HG03175 (cell line): ENCODE measurements at regions not wholly inside any gene's neighbourhood (a gene's known extent, or its start where the extent isn't known, plus 50 kb on each side); places are given as distances from the start of the nearest gene placed in this dataset.
A peak's percentile ranks its signal among the peaks of the same experiment; 100 is the strongest.

Experiments
- ATAC-seq: cut with Tn5 transposase; IDR thresholded peaks from one replicate; pipeline ENCODE4 v1.9.1; 2021; ENCODE audit warnings: mild to moderate bottlenecking, moderate library complexity; ENCODE audit not compliant: unreplicated experiment

DNA sequence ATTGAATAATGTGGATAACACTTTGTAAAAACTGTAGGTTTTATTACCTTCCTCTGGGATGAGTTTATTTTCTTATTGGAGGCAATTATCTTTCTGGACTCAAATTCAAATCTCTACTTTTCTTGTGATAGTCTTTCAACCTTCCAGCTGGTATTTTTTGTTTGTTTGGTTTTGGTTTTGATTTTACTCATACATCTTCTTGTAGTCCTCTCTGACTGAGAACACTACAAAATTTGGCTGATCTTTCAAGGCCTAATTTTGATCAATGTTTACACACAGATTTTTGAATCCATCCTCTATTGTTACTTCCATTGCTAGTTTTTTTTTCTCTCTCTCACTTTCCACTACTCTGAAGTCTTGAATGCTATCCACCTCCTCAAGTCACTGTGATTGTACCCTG, 303.8 kb upstream of the NECTIN3 start:
- no peak for ATAC-seq

DNA sequence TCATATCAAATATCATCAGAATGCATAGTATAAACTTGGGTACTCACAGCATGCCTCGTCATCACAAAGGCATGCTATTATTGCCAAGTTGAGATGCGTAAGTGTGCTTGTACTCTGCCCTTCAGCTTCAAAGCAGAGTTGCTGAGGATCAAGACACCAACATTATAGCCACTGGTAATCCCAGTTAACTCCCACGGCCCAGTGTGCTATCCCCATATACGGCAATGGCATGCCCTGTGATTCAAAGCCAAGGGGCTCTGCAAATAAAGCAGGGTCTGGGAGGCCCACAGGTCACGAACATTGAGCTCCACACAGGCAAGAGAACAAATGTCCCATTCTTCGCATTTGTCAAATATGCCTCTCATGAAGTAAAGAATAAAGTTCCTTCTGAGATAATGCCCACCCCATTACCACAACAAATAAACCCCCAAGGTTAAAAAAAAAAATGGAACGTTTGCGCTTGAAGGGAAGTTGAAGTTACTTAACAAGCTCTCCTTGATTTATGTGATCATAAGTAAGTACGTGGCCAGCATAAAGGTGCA, 298.1 kb upstream of the NECTIN3 start:
- ATAC-seq, result no peak

DNA sequence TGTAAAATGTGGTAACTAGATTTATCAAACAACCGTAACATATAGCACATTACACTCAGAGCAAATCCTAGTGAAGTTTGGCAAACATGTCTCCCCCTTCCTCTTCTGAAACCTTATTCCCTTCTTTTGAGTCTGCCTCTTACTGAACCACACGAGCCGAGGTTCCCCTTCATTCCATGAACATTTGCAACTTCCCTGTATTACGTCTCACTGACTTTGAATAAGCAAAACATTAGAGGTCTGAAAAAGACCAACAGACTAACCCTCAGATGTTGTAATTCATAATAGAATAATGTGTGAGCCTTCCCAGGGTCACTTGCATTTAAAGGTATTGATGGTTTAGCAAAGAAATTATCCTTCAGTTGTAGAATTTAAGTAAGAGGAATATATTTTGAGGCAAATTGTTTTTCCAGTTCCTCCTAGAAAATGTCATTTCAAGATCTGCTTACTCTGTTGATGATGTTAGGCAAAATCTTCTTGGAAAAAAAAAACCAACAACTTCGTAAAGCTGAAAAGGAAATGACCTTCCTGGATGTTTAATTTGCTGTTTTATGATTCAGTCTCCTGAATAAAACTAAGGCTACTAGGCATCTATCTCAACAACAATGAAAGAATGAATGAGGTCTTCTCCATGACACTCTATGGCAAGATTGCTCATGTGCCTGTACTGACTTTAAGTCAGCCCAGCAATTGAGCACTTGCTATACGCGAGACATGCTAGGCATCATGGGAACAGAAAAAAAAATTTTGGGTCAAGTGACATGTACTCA, 296.9 kb upstream of the NECTIN3 start:
- no peak for ATAC-seq

DNA sequence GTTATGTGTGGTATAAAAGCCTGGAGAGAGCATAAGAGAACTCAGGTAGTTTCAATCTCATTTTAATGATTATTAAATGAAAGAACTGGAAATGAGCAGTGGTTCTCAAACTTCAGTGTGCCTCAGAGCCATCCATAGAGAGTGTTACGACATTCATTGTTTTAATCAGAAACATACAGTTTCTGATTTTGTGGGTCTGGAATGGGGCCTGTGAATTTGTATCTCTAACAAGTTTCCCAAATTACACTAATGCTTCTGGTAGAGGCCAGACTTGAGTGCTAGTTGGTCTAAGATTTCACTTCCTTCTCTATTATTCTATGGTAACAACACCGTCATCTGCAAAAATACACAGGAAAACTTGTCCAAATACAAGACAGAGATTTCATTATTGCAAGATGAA, 292.0 kb upstream of the NECTIN3 start:
- ATAC-seq, result no peak

DNA sequence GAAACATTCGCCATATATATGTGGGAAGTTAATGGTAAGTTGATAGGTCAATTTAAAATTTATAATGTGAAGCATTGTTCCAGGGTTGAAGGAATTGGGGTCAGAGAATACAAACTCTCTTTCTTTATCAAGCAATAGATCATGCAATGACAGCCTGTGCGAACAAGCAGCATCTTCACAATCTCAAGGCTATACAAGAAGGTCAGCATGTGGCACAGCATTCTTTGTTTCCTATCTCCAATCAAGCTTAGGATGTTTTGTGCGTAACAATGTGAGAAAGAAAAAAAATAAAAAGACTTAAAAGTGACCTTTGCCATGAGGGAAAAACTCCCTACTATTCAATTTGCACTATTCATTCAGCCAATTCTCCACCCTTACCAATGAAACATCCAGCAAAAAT, 288.1 kb upstream of the NECTIN3 start:
- no peak for ATAC-seq

DNA sequence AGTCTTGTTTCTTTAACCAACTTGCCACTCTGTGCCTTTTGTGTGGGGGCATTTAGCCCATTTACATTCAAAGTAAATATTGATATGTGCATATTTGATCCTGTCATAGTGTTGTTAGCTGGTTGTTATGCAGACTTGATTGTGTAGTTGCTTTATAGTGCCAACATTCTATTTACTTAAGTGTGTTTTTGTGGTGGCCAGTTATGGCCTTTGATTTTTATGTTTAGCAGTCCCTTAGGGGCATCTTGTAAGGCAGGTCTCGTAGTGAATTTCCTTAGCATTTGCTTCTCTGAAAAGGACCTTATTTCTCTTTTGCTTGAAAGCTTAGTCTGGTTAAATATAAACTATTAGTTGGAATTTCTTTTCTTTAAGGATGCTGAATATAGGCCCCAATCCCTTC, 282.8 kb upstream of the NECTIN3 start:
- ATAC-seq, result no peak

DNA sequence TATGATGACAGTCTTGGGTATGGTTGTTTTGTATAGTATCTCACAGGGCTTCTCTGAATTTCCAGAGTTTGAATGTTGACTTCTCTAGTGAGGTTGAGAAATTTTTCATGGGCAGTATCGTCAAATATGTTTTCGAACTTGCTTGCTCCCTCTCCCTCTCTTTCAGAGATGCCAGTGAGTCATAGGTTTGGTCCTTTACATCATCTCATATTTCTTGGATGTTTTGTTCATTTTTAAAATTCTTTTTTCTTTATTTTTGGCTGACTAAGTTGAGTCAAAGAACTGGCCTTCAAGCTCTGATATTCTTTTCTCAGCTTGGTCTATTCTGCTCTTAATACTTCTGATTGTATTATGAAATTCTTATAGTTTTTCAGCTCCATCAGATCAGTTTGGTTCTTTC, 282.3 kb upstream of the NECTIN3 start:
- ATAC-seq, result no peak

DNA sequence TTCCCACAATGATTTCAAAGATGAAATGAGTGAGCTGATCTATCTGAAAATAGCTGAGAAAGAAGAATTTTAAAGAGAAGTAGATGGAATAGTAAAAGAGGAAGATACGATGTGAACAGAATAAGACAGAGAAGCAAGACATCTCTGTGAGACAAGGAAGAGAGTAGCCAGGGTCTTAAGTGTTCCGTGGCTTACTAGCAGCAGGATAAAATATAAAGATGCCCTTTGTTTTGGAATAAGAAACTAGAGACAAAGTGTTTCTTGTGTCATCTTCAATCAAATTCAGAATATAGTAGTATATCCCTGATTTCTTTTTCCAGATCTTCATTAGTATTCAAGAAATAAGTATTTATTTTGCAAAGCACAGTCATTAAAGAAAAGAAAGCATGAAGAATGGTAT, 281.0 kb upstream of the NECTIN3 start:
- no peak for ATAC-seq

DNA sequence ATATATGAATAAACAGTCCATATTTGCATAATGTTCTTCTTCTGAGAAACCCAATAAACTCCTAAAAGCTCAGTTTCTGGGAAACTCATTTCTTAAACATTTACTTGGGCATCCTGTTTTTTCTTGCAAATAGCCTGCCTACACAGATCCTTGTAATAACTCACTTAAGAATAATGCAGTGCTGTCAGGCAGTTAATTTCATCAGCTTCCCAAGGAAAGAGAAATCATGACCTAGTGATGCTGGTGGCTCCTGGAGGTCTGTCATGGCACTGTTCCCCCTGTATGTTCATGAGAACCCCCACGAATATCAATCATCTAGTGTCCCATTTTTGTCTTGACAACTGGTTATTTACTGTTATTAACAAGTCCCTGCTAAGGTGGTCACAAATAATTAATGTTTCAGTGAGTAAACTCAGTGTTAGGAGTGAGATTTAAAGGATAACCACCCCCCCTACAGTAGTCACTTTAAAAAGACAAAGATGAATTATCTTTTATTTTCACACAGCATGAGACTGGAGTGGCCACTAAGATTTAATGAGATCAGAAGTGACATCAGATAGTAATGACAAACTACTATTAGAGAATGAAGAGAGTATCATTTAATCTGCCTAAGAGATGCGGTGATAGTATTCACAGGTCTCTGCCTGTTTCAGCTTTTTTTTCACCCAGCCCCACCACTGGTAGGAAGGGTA, 279.5 kb upstream of the NECTIN3 start:
- ATAC-seq, result no peak

DNA sequence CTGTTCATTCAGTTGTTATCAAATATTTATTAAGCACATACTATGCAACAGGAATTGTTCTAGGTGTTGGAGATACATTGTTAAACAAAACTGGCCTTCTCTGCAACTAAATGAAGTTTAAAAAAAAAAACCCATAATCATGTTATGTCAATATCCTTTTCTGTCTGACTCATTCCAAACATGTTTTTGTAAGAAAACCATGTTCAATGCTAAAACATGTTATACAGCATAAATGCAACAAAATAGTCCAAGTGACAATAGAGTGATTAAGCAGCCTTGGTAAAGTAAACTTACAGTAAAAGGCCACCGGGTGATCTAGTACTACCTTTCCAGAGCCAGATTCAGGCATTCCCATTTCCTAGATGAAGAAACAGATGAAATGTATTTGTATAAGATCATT, 278.0 kb upstream of the NECTIN3 start:
- ATAC-seq, result no peak

DNA sequence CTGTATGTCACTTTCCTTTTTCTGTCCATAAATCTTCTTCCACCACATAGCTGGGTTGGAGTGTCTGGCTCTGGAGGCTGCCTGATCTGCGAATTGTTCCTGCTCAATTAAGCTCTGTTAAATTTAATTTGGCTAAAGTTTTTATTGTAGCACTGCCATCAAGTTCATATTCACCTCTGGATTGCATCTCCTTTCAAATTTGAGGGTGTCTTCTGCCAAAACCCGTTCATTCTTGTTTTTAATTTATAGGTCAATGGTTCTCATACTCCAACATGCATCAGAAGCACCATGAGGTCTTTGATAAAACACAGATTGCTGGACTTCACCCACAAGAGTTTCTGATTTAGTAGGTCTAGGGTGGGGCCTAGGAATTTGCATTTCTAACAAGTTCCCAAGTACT, 276.5 kb upstream of the NECTIN3 start:
- ATAC-seq, result no peak

DNA sequence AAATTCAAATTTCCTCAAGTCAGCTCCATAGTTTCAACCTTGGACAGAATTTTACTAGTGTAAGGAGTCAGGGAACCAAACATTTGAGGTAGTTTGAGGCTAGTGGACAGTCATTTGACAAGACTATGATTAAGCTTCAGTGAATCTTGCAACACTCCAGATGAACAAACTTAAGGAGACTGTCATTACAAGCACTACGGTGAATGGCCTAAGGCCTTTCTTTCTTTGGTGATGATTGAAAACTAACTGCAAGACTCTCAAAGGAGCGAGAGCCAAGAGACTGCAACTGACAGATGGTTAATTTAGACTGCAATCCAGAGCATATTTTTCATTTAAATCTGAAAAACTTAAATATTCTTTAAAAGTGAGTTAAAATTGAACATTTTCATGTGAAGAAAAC, 272.3 kb upstream of the NECTIN3 start:
- ATAC-seq, result no peak

DNA sequence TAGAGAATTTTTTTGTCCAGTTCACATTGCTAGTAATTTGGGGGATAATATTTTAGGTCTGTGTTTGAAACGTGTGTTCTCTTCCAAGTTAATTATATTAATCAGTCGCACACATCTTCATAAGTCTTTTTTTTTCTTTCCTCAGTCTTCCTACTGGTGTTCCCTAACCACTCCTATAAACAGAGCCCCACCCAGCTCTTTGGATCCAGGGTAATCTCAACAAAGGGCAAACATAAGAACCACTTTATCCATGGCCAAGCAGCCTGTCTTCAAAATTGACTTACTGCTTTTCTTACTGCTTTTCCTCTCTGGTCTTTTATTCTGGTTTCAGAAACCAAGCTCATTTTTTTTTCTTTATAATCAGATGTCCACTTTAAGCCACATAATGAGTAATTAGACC, 266.8 kb upstream of the NECTIN3 start:
- ATAC-seq, result no peak

DNA sequence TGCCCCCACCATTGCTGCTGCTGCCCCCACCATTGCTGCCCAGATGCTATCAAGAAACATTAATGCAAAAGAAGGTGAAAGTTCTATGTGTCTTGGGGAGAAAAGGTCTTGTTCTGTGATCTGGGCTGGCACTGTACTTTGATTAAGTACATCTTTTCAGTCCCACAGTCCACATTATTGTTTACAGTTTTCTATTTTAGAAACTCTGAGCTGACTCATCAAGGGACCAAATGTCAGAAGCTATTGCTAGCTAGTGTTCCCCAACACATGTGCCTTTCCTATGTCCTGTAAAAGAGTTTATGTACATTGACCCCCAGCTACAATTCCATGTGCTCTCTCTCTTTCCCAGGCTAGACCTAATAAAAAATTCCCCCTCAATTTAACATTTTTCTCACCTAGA, 264.7 kb upstream of the NECTIN3 start:
- no peak for ATAC-seq

DNA sequence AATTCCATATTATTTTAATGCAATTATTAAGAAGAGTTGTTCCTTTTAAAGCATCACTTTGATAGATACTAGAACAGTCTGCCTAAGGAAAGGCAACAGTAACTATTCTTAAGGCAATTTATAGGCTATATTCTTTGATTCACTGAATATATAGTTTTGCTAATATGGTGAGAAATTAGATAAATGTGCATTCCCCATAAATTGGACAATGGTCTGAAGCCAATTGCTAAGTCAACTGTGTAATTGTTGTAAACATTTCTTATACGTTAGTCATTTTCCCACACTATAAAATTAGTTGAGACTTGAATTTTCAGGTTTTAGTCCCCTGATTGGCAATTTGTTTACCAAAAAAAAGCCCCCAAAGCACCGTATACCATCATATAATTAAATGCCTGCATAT, 263.0 kb upstream of the NECTIN3 start:
- no peak for ATAC-seq

DNA sequence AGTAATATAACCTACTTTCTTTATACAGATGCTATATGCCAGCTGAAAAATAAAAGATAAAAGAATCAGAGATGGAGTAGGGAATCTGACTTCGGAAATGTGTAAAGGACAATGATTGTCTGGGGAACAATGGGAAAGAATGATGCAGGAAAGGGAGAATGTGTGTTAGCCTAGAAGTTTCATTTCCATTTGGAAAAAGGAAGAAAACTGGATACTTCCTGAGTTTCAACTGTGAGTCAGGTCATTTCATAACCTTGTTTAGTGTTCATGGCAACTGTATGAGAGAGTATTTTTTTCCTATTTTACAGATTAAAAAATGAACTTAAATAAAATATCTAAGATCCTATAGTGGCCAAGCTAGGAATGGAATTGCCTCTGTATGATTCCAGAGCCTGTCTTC, 261.3 kb upstream of the NECTIN3 start:
- ATAC-seq, result no peak

DNA sequence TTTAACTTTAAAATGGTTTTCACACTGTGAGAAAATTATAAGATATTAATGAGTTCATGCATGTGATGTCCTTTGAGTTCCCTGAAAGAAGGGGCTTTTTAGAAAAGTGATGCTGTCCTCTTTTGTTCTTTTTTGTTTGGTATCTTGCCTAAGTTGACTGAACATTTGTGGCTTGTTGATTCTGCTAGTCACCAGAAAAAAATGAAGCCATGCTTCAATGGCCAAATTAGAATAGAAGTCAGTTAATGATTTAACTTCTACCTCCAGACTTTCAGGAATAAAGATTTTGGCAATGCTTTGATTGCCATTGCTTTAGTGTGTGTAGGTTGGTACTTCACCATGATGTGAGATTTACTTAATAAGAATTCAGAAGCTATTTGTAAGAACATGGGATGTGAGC, 260.6 kb upstream of the NECTIN3 start:
- ATAC-seq, result no peak

DNA sequence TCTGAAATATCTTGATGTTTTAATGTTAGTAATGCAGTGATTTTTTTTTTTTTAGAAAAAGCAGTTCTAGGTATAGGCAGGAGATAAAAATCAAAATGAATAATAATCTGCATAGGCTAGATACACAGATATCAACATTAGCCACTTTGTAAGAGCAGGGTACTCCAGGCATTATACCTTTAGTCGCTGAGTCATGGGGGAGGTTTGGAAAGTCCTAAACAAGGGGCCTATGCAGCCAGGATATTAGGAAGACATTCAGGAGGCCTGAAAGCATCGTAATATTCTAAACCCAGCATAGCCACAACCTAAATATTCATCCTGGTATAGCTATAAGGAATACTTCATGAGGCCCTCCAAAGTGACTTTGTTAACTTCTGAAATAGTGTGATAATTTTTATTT, 258.1 kb upstream of the NECTIN3 start:
- no peak for ATAC-seq

DNA sequence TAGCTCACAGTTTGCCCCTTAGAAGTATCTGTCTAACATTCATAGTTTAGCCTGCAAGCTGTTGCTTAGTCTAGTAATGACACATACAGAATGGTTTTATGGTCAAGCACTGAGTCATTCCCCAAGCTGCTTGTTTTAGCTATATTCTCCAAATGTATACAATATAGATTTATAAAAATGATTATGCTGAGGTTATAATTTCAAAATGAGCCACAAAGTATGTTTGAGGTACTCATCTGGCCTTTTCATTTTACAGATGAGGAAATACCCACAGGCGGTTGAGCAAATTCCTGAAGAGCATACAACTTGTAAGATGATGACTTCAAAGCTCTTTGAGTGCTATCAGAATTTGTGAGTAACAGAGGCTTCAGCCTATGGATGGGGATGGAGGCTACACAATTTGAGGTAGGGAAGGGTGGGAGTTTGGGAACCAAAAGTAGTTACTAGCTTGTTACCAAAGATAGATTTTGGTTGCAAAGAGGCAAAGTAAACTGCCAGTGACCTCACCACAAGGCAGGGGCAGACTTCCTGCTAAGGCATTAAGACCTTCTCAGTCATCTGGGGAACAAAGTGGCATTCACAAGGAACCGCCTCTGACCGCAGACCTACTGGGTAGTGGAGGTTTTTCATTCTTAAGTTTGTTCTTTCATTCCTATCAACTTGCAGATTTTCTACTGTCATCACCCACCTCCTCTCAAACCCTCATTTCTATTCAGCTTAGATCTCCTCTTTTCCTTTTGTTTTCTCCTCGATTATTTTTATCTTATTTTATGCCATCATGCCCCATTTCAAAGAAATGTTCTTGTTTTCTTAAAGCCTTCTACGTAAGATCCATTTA, 257.2 kb upstream of the NECTIN3 start:
- ATAC-seq, result peak; percentile 84

DNA sequence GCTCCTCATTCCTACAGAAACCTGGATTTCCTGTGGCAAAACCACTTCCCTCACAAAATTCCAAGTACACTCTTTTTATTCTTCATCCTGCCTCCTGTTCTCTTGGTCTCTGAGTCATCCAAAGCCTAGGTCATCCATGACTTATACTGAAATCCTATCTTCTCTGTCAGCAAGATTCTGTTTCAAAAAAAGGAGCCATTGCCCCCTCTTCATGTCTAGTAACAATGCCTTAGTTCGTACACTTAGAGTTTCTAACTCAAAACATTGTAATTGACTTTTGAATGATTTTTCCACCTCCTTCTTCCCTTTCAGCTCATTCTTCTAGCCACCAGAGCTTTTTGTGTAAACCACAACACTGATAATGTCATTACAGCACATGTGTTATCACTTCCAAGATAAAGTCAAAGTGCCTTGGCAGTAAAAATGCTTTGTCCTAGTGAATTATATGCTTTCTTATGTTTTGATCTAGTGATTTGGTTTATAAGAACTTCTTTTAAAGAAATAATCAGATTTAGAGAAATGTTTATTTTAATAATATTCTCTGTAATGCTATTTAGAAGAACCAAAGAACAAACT, 256.5 kb upstream of the NECTIN3 start:
- ATAC-seq, result no peak

DNA sequence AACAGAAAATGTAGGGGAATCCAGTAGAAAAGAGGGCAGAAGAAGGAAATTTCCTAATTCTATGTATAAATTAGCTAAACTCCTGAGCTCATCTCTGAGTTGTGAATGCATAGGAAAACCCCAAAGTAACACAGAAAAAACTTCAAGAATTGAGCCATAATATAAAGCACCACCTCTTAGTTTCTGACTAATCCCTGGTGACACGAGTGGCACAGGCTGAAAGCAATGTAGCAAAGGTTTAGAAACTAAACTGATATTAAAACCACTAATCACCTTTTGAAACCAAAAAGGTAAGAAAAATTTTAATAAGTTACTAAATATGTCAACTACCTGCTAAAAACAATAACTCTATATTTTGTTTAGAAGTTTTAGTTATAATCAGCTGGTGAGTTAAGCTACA, 255.6 kb upstream of the NECTIN3 start:
- peak; percentile 63 for ATAC-seq
